Activated CD4-positive, alpha-beta T cell treated with anti-CD3 and anti-CD28 coated beads, Interleukin-2, amount 10 ng/mL, durations not matched to agents 24 days and 14 days (primary cell): ENCODE measurements at regions not wholly inside any gene's neighbourhood (a gene's known extent, or its start where the extent isn't known, plus 50 kb on each side); places are given as distances from the start of the nearest gene placed in this dataset.
A peak's percentile ranks its signal among the peaks of the same experiment; 100 is the strongest.

Experiments
- DNase-seq: peaks from one replicate; pipeline ENCODE4 v3.0.0; 2022
- H3K27ac Mint-ChIP-seq: one replicate; pipeline ENCODE4 v1.8.0; 2022; ENCODE audit warnings: mild to moderate bottlenecking, mixed read lengths
- H3K27me3 Mint-ChIP-seq: one replicate; pipeline ENCODE4 v1.8.0; 2022; ENCODE audit warnings: mixed read lengths
- H3K36me3 Mint-ChIP-seq: one replicate; pipeline ENCODE4 v1.8.0; 2022; ENCODE audit warnings: low read depth, mild to moderate bottlenecking, mixed read lengths
- H3K4me1 Mint-ChIP-seq: one replicate; pipeline ENCODE4 v1.8.0; 2021; ENCODE audit warnings: mixed read lengths
- H3K4me3 Mint-ChIP-seq: one replicate; pipeline ENCODE4 v1.8.0; 2022; ENCODE audit warnings: mild to moderate bottlenecking, moderate library complexity, mixed read lengths
- H3K9me3 Mint-ChIP-seq: one replicate; pipeline ENCODE4 v1.8.0; 2021; ENCODE audit warnings: mixed read lengths
- intact Hi-C: fragments of 100-400 bp; cut with micrococcal nuclease; formaldehyde crosslinking; loops from one replicate; pipeline ENCODE4 v1.15.1; 2023

DNA sequence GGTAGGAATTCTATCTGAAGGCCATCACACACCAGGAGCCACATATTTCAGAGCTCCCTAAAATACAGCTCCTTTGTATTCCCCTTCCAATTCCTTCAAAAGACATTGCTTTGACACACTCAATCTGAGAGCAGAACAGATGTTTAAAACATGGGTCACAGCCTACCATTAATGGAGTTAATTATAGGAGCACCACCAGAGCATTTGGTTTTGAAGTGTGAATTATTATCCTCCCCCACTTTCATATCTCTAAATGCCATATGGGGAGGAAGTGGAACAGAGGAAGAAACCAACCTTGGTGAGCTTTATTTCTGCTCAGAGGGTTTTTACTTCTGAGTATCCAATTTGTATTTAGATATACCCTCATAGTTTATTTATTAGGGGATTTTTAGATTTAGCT, 50.7 kb upstream of the TNFRSF21 start:
- Mint-ChIP-seq H3K9me3 (no peaks in the 10 kb centered on the region), H3K36me3 (no peaks in the 10 kb centered on the region), H3K4me1 (no peaks in the 10 kb centered on the region), H3K27me3 (peaks cover 17% of the 10 kb centered on the region), H3K4me3 (no peak overlapping the region), H3K27ac (no peak overlapping the region)
- intact Hi-C loops = no loop called here
- DNase-seq = no peak

DNA sequence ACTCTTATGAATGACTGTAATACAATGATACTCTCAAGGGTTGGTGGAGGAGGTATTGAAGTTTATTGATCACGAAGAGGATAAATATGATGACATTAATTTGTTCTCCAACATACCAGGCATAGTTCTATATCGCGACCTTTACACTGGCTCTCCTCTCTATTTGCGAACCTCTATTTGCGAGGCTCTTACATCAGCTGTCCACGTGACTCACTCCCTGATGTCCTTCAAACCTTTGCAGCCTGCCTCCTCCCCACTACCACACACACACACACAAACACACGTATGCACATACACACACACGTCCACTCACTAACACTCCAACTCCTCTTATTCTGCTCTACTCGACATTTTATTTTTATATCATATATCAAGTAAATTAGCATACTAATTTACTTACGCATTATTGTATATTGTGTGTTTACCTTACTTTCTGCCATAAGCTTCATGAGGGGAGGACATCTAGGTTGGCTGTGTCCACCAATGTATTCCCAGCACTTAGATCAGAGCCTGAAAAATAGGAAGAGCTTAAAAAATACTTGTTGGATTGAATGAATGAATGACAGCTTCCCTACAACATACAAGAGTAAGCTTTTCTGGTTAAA, 53.3 kb upstream of the TNFRSF21 start:
- Mint-ChIP-seq H3K36me3 (no peaks in the 10 kb centered on the region), H3K27ac (no peak overlapping the region), H3K4me1 (no peaks in the 10 kb centered on the region), H3K9me3 (no peaks in the 10 kb centered on the region), H3K27me3 (peaks cover 15% of the 10 kb centered on the region), H3K4me3 (no peak overlapping the region)
- intact Hi-C loops = no loop called here
- DNase-seq = no peak

DNA sequence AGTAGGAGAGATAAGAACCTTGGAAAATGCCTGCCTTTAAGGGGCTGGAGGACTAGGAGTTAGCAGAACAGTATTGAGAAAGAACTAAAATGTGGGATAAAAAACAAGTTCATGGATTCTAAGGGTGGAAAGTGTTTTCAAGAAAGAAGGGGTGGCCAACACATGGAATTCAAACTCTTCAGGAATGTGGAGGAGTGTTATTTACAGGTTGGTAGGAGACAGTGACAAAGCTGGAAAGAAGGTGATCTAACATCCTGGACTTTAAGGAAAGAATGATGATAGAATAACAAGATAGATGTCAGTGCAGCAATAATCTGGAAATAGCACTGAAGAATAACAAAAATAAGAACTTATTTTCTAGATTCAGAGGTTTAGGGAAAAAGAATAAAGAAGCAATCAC, 54.0 kb upstream of the TNFRSF21 start:
- Mint-ChIP-seq H3K36me3 (no peaks in the 10 kb centered on the region), H3K4me3 (no peak overlapping the region), H3K9me3 (no peaks in the 10 kb centered on the region), H3K4me1 (no peaks in the 10 kb centered on the region), H3K27ac (no peak overlapping the region), H3K27me3 (peaks cover 13% of the 10 kb centered on the region)
- no peak for DNase-seq
- intact Hi-C loops = no loop called here

DNA sequence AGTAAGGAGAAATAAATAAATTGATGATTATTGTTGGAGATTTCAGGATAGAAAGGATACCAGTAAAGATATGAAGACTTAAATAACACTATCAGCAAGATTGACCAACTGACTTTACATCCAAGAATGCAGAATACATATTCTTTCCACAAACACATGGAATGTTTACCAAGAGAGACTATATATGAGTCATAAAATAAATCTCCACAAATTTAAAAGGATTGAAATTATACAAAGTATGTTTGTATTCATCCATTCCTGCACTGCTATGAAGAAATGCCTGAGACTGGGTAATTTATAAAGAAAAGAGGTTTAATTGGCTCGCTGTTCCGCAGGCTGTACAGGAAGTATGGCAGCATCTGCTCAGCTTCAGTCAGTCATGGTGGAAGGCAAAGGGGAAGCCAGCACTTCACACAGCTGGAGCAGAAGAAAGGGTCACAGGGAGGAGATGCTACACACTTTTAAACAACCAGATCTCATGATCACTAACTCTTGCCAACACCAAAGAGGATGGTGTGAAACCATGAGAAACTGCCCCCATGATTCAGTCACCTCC, 56.7 kb upstream of the TNFRSF21 start:
- peaks cover 10% of the 10 kb centered on the region for H3K27me3 Mint-ChIP-seq
- no peak overlapping the region for H3K27ac Mint-ChIP-seq
- no peaks in the 10 kb centered on the region for H3K9me3 Mint-ChIP-seq
- intact Hi-C loops = no loop called here
- no peaks in the 10 kb centered on the region for H3K36me3 Mint-ChIP-seq
- no peak for DNase-seq
- H3K4me3 Mint-ChIP-seq = no peak overlapping the region
- H3K4me1 Mint-ChIP-seq = no peaks in the 10 kb centered on the region

DNA sequence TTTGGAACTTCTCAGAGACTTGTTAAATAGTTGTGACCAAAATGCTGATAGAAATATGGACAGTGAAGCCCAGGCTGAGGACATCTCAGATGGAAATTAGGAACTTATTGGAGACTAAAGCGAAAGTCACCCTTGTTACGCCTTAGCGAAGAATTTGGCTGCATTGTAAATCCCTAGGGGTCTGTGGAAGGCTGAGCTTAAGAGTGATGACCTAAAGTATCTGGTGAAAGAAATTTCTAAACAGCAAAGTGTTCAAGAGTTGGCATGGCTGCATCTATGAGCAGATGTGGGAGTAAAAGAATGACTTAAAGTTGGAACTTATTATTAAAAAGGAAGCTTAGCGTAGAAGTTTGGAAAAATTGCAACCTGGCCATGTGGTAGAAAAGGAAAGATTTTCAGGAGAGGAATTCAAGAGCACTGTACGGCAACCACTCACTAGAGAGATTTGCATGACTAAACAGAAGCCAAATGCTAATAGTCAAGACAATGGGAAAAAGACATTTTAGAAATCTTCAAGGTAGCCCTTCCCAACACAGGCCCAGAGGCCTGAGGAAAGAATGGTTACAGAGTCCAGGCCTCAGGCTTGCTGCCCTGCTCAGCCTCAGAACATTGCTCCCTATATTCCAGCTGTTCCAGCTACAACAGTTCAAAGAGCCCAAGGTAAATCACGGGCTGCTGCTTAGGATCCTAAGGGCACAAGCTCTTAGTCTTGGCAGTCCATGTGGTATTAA, 61.6 kb upstream of the TNFRSF21 start:
- DNase-seq = no peak
- H3K9me3 Mint-ChIP-seq = no peaks in the 10 kb centered on the region
- H3K4me3 Mint-ChIP-seq = no peak overlapping the region

DNA sequence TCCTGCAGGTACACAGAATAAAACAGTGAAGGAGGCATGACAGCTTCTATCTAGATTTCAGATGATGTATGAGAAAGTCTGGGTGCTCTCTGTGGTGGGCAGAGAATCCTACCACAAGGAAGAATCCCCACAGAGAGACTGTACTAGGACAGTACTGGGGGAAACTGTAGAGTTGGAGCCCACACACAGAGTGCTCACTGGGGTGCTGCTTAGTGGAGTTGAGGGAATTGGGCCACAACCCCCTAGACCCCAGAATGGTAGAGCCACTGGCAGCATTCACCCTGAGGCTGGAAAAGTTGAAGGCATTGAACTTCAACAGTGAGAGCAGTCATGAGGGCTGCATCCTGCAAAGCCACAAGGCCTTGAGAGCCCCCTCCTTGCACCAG, 62.2 kb upstream of the TNFRSF21 start:
- intact Hi-C loops = no loop called here
- Mint-ChIP-seq H3K36me3 (no peaks in the 10 kb centered on the region), H3K4me3 (no peak overlapping the region), H3K27ac (no peak overlapping the region), H3K27me3 (peaks cover 3% of the 10 kb centered on the region), H3K4me1 (peaks cover 8% of the 10 kb centered on the region), H3K9me3 (no peaks in the 10 kb centered on the region)
- DNase-seq = no peak

More for the DNA sequence above, 61.6 kb upstream of the TNFRSF21 start:
- intact Hi-C loops = no loop called here
- H3K27me3 Mint-ChIP-seq = peaks cover 3% of the 10 kb centered on the region
- H3K4me1 Mint-ChIP-seq = peaks cover 3% of the 10 kb centered on the region
- no peaks in the 10 kb centered on the region for H3K36me3 Mint-ChIP-seq
- no peak overlapping the region for H3K27ac Mint-ChIP-seq

DNA sequence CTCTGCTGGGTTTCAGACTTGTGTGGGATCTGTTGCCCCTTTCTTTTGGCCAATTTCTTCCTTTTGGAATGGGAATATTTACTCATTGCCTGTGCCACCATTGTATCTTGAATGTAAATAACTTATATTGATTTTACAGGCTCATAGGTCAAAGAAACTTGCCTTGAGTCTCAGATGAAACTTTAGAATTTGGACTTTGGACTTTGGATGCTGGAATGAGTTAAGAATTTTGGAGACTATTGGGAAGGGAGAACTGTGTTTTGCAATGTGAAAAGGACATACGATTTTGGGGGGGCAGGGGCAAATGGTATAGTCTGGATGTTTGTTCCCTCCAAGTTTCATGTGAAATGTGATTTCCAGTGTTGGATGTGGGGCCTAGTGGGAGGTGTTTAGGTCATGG, 62.6 kb upstream of the TNFRSF21 start:
- intact Hi-C loops = no loop called here
- Mint-ChIP-seq H3K36me3 (no peaks in the 10 kb centered on the region), H3K4me3 (no peak overlapping the region), H3K27me3 (peaks cover 3% of the 10 kb centered on the region), H3K4me1 (peaks cover 10% of the 10 kb centered on the region), H3K9me3 (no peaks in the 10 kb centered on the region), H3K27ac (no peak overlapping the region)
- no peak for DNase-seq

DNA sequence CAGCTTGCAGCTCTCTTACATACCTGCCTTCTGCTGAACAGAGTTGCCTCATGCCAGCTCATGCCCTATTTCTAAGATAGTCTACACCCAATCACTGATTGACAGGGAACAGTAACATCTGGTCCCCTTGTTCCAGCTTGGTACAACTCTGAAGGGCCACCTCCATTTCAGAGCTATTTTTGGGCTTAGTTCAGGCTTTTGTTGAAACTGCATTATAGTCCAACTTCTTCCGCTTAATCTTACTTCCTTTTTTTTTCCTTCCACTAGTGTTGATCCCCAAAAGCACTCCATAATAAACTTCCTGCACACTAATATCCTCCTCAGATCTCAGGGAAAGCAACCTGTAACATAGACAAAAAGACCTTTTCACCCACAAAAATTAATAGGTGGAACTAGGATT, 65.7 kb upstream of the TNFRSF21 start:
- Mint-ChIP-seq H3K4me1 (peaks cover 10% of the 10 kb centered on the region), H3K9me3 (no peaks in the 10 kb centered on the region), H3K36me3 (no peaks in the 10 kb centered on the region)

DNA sequence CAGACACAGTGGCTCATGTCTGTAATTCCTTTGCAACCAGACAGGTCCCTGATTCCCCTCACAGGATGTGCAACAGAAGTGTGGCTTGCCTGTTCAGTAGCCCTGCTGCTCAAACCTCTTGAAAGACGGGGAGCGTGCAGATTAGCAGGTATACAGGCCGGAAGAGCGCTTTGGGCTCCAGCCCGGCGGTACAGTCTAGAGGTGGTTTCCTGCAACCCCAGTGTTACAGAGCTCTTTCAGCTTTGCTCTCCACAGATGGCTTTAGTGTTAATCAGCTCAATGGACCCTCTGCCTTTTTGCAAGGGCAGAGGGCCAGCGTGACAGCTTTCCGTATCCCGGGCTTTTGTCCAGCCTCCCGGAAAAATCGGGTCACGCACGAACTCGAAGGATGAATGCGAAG, 67.2 kb upstream of the TNFRSF21 start:
- no peaks in the 10 kb centered on the region for H3K9me3 Mint-ChIP-seq
- no peaks in the 10 kb centered on the region for H3K36me3 Mint-ChIP-seq
- H3K4me1 Mint-ChIP-seq = peaks cover 10% of the 10 kb centered on the region
- intact Hi-C loops = no loop called here
- peaks cover 3% of the 10 kb centered on the region for H3K27me3 Mint-ChIP-seq
- no peak overlapping the region for H3K27ac Mint-ChIP-seq
- H3K4me3 Mint-ChIP-seq = peak overlapping the region; percentile 56
- peak; percentile 75 for DNase-seq

More for the DNA sequence above, 65.7 kb upstream of the TNFRSF21 start:
- intact Hi-C loops = no loop called here
- no peak overlapping the region for H3K27ac Mint-ChIP-seq
- H3K27me3 Mint-ChIP-seq = peaks cover 6% of the 10 kb centered on the region
- no peak for DNase-seq
- H3K4me3 Mint-ChIP-seq = no peak overlapping the region

DNA sequence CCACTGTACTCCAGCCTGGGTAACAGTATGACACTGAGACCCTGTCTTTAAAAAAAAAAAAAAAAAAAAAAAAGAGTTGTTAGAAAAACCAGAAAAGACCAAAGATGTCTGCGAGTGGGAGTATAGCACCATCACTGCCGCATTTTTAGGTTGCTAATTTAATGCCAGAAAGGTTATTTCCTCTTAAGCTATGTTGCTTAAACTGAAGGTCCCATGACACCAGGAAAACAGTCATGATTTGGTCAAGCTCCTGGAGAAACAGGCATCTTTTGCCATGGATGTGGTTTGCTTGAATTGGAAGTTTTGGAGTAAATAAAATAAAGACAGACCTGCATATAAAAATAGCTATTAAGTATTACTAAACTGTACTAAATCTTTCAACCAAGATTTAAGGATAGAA, 68.3 kb upstream of the TNFRSF21 start:
- Mint-ChIP-seq H3K4me3 (no peak overlapping the region), H3K27me3 (peaks cover 5% of the 10 kb centered on the region)

DNA sequence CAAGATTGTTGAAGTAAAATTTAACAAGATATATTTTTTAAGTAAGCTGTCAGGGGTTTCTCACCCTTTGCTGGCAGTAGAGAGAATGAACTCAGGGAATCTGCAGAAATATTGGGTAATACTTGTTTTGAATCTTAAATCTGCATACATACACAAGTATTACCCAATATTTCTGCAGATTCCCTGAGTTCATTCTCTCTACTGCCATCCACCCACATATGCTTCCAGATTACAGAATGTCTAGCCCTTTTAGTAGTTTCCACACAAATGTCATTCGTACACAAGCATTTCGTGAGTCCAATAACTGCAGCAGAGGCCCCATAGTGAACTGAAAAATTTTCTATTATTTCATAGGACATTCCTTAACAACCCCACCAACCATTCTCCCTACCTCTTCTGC, 69.6 kb upstream of the TNFRSF21 start:
- H3K27ac Mint-ChIP-seq = no peak overlapping the region
- no peaks in the 10 kb centered on the region for H3K9me3 Mint-ChIP-seq
- intact Hi-C loops = no loop called here
- no peaks in the 10 kb centered on the region for H3K36me3 Mint-ChIP-seq
- peaks cover 5% of the 10 kb centered on the region for H3K27me3 Mint-ChIP-seq
- DNase-seq = no peak
- H3K4me1 Mint-ChIP-seq = peaks cover 10% of the 10 kb centered on the region
- H3K4me3 Mint-ChIP-seq = no peak overlapping the region

More for the DNA sequence above, 68.3 kb upstream of the TNFRSF21 start:
- no peaks in the 10 kb centered on the region for H3K36me3 Mint-ChIP-seq
- no peaks in the 10 kb centered on the region for H3K9me3 Mint-ChIP-seq
- H3K4me1 Mint-ChIP-seq = peaks cover 10% of the 10 kb centered on the region
- no peak for DNase-seq
- no peak overlapping the region for H3K27ac Mint-ChIP-seq
- intact Hi-C loops = no loop called here

DNA sequence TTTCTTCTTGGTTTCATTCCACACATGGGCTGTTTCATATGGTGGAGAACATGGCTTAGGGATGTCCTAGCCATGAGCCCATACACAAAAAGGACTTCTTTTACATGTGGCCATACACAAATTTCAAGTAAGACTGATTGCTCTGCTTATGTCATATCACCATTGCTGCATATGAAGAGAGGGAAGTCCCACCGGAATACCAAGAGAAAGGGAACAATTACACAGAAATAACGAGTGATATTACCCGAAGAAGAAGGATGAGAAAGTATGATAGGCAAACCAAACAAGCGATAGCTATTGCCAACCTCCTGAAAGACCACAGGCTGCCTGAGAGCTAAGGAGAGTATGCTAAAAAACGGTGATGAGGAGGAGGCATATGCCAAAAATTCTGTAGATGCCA, 70.5 kb upstream of the TNFRSF21 start:
- H3K4me1 Mint-ChIP-seq = peaks cover 10% of the 10 kb centered on the region
- intact Hi-C loops = no loop called here
- H3K27ac Mint-ChIP-seq = no peak overlapping the region
- DNase-seq = no peak
- H3K27me3 Mint-ChIP-seq = peaks cover 5% of the 10 kb centered on the region
- no peaks in the 10 kb centered on the region for H3K36me3 Mint-ChIP-seq
- no peak overlapping the region for H3K4me3 Mint-ChIP-seq
- no peaks in the 10 kb centered on the region for H3K9me3 Mint-ChIP-seq

DNA sequence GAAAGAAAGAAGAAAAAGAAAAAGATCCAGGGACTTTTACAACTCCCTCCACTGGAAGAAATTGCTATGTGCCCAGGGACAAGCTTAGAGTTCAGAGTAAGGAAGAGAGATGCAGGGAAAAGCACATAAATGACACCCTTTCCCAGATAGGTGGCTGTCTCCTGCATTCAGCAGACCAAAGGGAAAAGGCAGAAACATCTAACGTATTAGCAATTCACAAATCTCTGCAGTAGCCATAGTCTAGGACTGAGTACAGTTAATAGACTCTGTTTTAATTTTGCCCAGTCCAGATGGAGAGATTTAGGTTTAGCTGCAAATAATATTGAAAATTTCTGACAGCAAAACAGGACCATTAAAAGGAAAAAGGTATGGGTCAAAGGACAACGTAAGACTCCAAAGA, 71.3 kb upstream of the TNFRSF21 start:
- Mint-ChIP-seq H3K4me1 (peaks cover 7% of the 10 kb centered on the region), H3K27ac (no peak overlapping the region), H3K27me3 (peaks cover 5% of the 10 kb centered on the region), H3K9me3 (no peaks in the 10 kb centered on the region), H3K4me3 (no peak overlapping the region), H3K36me3 (no peaks in the 10 kb centered on the region)
- intact Hi-C loops = no loop called here
- DNase-seq = no peak

DNA sequence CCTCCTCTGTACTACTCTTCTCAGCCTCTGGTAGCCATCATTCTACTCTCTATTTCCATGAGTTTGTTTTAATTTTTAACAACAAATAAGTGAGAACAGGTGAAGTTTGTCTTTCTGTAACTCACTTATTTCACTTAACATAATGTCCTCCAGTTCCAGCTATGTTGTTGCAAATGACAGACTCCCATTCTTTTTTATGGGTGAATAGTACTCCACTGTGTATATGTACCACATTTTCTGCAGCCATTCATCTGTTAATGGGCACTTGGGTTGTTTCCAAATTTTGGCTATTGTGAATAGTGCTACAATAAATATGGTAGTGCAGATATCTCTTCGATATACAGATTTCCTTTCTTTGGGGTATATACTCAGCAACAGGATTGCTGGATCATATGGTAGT, 73.7 kb upstream of the TNFRSF21 start:
- H3K27ac Mint-ChIP-seq = no peak overlapping the region
- DNase-seq = no peak
- H3K9me3 Mint-ChIP-seq = no peaks in the 10 kb centered on the region
- intact Hi-C loops = no loop called here
- H3K4me1 Mint-ChIP-seq = no peaks in the 10 kb centered on the region
- H3K4me3 Mint-ChIP-seq = no peak overlapping the region
- peaks cover 4% of the 10 kb centered on the region for H3K27me3 Mint-ChIP-seq
- H3K36me3 Mint-ChIP-seq = no peaks in the 10 kb centered on the region
